Mucosa of descending colon (tissue), 3 donors: ENCODE measurements at regions not wholly inside any gene's neighbourhood (a gene's known extent, or its start where the extent isn't known, plus 50 kb on each side); places are given as distances from the start of the nearest gene placed in this dataset.

Experiments
- ATAC-seq: fragments of 200-7000 bp; cut with Tn5 transposase; one replicate; pipeline ENCODE4 v1.9.1; 2020; ENCODE audit warnings: mild to moderate bottlenecking, moderate library complexity
- DNase-seq, 3 donors: peaks; one replicate each; pipeline ENCODE4 v3.0.0-alpha.2; 2020
- H3K36me3 ChIP-seq: fragments of 200-600 bp; one replicate; pipeline ENCODE4 v1.8.0; 2021; ENCODE audit warnings: low read depth, mild to moderate bottlenecking
- H3K4me1 ChIP-seq: fragments of 200-600 bp; one replicate; pipeline ENCODE4 v1.8.0; 2021; ENCODE audit warnings: low read depth, mild to moderate bottlenecking
- H3K4me3 ChIP-seq: fragments of 200-600 bp; one replicate; pipeline ENCODE4 v1.8.0; 2021; ENCODE audit warnings: mild to moderate bottlenecking
- H3K9me3 ChIP-seq: fragments of 200-600 bp; one replicate; pipeline ENCODE4 v1.8.0; 2021; ENCODE audit warnings: mild to moderate bottlenecking
- intact Hi-C, 2 donors: fragments of 100-400 bp; cut with DNase I in 1 of 2; cut with micrococcal nuclease in 1 of 2; formaldehyde crosslinking; loops; one replicate each; pipeline versions ENCODE4 v1.11.0 to v1.11.1; 2022; cut with DNase I, micrococcal nuclease
- TF ChIP-seq, protein P1 (sequence below): fragments of 200-600 bp; IDR thresholded peaks from one replicate; pipeline ENCODE4 v1.8.0; 2022; ENCODE audit warnings: antibody characterized with exemption, mild to moderate bottlenecking
- donor health status: DM: no; HTN: no; CAD: no; lungs with moderate emphysema.
- donor health status: DM: no; HTN: no; CAD: no.
- donor health status: DM: no; HTN: yes; CAD: no.

GRCh38 chr1:55962472-55962871 lies 616.9 kb downstream of the PLPP3 start:
- intact Hi-C loops, result no loop called here
- Histone ChIP-seq H3K36me3 (no peaks in the 10 kb centered on the region), H3K9me3 (no peaks in the 10 kb centered on the region), H3K4me3 (no peak overlapping the region), H3K4me1 (no peaks in the 10 kb centered on the region)
- no peak for ATAC-seq
- no peak for DNase-seq
- TF ChIP-seq, protein P1, sequence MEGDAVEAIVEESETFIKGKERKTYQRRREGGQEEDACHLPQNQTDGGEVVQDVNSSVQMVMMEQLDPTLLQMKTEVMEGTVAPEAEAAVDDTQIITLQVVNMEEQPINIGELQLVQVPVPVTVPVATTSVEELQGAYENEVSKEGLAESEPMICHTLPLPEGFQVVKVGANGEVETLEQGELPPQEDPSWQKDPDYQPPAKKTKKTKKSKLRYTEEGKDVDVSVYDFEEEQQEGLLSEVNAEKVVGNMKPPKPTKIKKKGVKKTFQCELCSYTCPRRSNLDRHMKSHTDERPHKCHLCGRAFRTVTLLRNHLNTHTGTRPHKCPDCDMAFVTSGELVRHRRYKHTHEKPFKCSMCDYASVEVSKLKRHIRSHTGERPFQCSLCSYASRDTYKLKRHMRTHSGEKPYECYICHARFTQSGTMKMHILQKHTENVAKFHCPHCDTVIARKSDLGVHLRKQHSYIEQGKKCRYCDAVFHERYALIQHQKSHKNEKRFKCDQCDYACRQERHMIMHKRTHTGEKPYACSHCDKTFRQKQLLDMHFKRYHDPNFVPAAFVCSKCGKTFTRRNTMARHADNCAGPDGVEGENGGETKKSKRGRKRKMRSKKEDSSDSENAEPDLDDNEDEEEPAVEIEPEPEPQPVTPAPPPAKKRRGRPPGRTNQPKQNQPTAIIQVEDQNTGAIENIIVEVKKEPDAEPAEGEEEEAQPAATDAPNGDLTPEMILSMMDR, result no peak

- no peaks in the 10 kb centered on the region for H3K4me1 ChIP-seq
- H3K36me3 ChIP-seq, result no peaks in the 10 kb centered on the region
- DNase-seq (no peak), ATAC-seq (no peak)
- intact Hi-C loops, result no loop called here
- H3K9me3 ChIP-seq, result no peaks in the 10 kb centered on the region
- H3K4me3 ChIP-seq, result no peak overlapping the region
- TF ChIP-seq, protein P1, result no peak
Measured at GRCh38 chr1:55959136-55959548, 620.2 kb downstream of the PLPP3 start.

DNA sequence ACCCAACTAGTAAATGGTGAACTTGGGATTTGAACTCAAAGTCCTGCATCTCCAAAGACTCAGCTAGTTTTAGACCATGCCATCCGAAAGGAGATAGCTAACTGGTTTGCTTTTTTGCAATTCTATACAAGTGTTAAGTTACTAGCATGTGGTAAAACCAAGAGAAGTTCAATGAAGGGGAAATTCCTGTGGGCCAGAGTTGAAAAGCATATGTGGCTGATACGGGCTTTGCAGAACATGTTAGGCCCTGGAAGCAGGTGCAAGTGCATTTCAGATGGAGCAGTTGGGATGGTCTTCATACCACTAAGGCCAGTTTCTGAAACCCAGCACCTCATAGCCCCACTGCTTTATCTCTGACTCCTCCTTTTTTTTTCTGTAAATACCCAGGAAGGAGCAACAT lies 620.9 kb downstream of the PLPP3 start:
- intact Hi-C loops, result no loop called here
- Histone ChIP-seq H3K4me1 (no peaks in the 10 kb centered on the region), H3K9me3 (no peaks in the 10 kb centered on the region), H3K4me3 (no peak overlapping the region), H3K36me3 (no peaks in the 10 kb centered on the region)
- TF ChIP-seq, protein P1, result no peak
- ATAC-seq (no peak), DNase-seq (no peak)

GRCh38 chr1:55957276-55957675 lies 622.1 kb downstream of the PLPP3 start:
- intact Hi-C loops, result no loop called here
- no peak for ATAC-seq
- Histone ChIP-seq H3K9me3 (no peaks in the 10 kb centered on the region), H3K36me3 (no peaks in the 10 kb centered on the region), H3K4me3 (no peak overlapping the region), H3K4me1 (no peaks in the 10 kb centered on the region)
- TF ChIP-seq, protein P1, result no peak
- DNase-seq, result no peak

- no peak for ATAC-seq
- intact Hi-C loops, result no loop called here
- Histone ChIP-seq H3K36me3 (no peaks in the 10 kb centered on the region), H3K4me1 (no peaks in the 10 kb centered on the region), H3K4me3 (no peak overlapping the region), H3K9me3 (no peaks in the 10 kb centered on the region)
- DNase-seq, result no peak
- TF ChIP-seq, protein P1, result no peak
Measured at GRCh38 chr1:55955016-55955621, 624.2 kb downstream of the PLPP3 start.

GRCh38 chr1:55951291-55951690 lies 628.1 kb downstream of the PLPP3 start:
- no peak overlapping the region for H3K4me3 ChIP-seq
- intact Hi-C loops, result no loop called here
- no peaks in the 10 kb centered on the region for H3K4me1 ChIP-seq
- DNase-seq (no peak), ATAC-seq (no peak)
- TF ChIP-seq, protein P1, result no peak
- no peaks in the 10 kb centered on the region for H3K9me3 ChIP-seq
- H3K36me3 ChIP-seq, result no peaks in the 10 kb centered on the region
